ENCODE measurements at regions not wholly inside any gene's neighbourhood (a gene's known extent, or its start where the extent isn't known, plus 50 kb on each side); places are given as distances from the start of the nearest gene placed in this dataset.

DNA sequence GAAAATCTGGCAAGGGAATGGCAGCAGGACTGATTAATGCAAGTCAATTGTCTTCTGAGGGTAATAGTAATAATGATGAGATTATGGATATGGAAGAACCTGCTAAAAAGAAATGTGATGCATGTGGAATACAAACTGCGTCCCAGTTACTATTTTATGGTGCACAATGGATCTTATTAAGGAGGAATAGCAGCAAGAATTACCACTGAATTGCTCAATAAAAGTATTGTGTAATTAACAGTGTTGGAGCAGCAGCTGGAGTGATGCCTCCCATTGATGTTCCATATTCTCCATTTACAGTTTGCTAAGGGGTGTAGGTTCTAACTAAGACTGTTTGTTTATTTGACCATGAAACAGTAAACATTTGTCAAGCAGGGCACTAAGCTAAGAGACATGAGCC lies 167.9 kb downstream of the HRH4 start:
- Mint-ChIP-seq H3K27me3 (ENCODE audit: unreplicated experiment) (peaks cover 7% of the 10 kb centered on the region), H3K27ac (ENCODE audit: unreplicated experiment) (no peak overlapping the region), H3K9me3 (ENCODE audit: unreplicated experiment) (no peaks in the 10 kb centered on the region), H3K4me1 (ENCODE audit: unreplicated experiment) (no peaks in the 10 kb centered on the region), H3K4me3 (ENCODE audit: unreplicated experiment) (no peak overlapping the region), H3K36me3 (ENCODE audit: unreplicated experiment) (no peaks in the 10 kb centered on the region)
- DNase-seq (ENCODE audit: extremely low spot score, unreplicated experiment) = no peak
- TF ChIP-seq, protein P1, sequence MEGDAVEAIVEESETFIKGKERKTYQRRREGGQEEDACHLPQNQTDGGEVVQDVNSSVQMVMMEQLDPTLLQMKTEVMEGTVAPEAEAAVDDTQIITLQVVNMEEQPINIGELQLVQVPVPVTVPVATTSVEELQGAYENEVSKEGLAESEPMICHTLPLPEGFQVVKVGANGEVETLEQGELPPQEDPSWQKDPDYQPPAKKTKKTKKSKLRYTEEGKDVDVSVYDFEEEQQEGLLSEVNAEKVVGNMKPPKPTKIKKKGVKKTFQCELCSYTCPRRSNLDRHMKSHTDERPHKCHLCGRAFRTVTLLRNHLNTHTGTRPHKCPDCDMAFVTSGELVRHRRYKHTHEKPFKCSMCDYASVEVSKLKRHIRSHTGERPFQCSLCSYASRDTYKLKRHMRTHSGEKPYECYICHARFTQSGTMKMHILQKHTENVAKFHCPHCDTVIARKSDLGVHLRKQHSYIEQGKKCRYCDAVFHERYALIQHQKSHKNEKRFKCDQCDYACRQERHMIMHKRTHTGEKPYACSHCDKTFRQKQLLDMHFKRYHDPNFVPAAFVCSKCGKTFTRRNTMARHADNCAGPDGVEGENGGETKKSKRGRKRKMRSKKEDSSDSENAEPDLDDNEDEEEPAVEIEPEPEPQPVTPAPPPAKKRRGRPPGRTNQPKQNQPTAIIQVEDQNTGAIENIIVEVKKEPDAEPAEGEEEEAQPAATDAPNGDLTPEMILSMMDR (IDR thresholded peaks at IDR 0.05) = no peak

DNA sequence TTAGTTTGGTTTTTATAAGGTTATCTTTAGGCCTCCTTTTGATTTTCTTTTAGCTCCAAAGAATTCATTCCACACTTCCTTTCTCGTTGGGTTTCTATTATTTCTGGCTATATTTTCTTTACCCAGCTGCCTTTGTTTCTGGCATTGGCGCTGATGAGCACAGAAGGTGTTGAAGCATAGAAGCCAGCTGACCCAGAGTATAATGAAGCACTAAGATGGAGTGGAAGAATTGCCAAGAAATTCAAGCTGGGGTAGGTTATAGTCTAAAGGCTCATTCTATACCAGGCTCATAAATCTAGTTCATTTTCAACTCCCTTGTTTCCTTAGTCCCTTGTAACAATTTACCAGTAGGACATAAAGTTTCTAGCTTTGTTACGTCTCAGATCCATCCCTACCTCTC lies 169.5 kb downstream of the HRH4 start:
- DNase-seq (ENCODE audit: extremely low spot score, unreplicated experiment) = no peak
- H3K4me3 Mint-ChIP-seq (ENCODE audit: unreplicated experiment) = no peak overlapping the region
- H3K4me1 Mint-ChIP-seq (ENCODE audit: unreplicated experiment) = no peaks in the 10 kb centered on the region
- no peak overlapping the region for H3K27ac Mint-ChIP-seq (ENCODE audit: unreplicated experiment)
- H3K27me3 Mint-ChIP-seq (ENCODE audit: unreplicated experiment) = peaks cover 12% of the 10 kb centered on the region
- TF ChIP-seq, protein P1 (IDR thresholded peaks at IDR 0.05) = no peak
- no peaks in the 10 kb centered on the region for H3K9me3 Mint-ChIP-seq (ENCODE audit: unreplicated experiment)
- H3K36me3 Mint-ChIP-seq (ENCODE audit: unreplicated experiment) = no peaks in the 10 kb centered on the region

DNA sequence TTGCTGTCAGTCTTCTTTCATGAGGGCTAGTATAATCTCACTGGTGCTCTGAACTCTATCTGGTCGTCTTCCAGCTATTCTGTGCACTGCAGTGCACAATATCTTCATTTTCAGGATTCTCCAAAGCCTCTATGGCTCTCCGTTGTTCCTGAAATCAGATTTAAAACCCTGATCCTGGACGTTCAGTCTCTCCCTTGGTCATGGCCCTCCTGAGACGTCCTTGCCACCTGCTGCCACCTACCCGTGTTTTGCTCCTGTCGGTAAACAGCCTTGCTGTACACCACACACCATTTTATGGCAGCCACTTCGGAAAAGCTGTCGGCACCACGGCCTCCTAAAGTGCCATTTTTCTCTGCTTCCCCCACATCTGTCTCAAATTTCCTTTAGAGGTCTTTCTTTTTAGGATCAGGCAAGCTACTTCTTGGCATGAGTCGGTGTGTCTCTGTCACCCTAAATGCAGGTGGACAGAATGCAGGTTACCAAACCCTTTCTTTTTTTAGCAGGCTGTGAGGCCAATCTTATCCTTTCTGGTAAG lies 170.0 kb downstream of the HRH4 start:
- peaks cover 12% of the 10 kb centered on the region for H3K27me3 Mint-ChIP-seq (ENCODE audit: unreplicated experiment)
- DNase-seq (ENCODE audit: extremely low spot score, unreplicated experiment) = no peak
- H3K27ac Mint-ChIP-seq (ENCODE audit: unreplicated experiment) = no peak overlapping the region
- no peaks in the 10 kb centered on the region for H3K9me3 Mint-ChIP-seq (ENCODE audit: unreplicated experiment)
- H3K4me1 Mint-ChIP-seq (ENCODE audit: unreplicated experiment) = no peaks in the 10 kb centered on the region
- no peaks in the 10 kb centered on the region for H3K36me3 Mint-ChIP-seq (ENCODE audit: unreplicated experiment)
- TF ChIP-seq, protein P1 (IDR thresholded peaks at IDR 0.05) = no peak
- no peak overlapping the region for H3K4me3 Mint-ChIP-seq (ENCODE audit: unreplicated experiment)

DNA sequence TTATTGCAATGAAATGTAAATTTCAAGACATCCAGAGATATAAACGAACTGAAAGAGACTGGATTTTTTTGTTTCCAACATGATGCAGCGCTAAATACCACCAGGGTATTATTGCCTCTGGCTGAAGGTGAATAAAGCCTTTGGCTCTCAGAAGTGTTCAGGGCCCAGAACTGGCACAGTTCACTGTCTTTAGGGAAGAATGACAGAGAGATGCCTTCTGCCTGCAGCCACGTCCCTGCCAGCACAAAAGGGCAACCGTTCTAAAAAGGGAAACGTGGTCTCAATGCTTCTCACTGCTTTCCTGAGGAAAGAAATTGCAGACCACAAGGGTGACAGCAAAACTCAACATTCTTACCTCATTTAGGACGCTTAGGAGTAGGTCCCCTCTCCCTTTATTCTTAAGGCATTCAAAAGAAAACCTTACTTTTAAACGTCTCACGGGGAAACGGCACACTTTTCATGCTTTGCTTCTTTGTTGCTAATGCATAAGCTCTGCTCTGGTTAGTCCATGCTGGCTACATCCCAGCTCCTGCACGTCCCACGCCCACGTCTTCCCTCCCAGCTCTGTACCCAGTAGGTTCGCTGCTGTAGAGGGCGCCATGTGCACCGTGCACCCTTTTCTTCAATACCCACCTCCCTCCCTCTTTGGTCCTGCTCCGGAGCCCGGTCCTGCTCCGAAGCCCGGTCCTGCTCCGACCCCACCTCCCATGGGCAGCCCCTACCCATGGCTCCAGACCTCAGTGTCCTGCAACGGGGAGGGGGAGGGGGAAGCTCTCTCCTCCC lies 171.0 kb downstream of the HRH4 start:
- Mint-ChIP-seq H3K36me3 (ENCODE audit: unreplicated experiment) (no peaks in the 10 kb centered on the region), H3K9me3 (ENCODE audit: unreplicated experiment) (no peaks in the 10 kb centered on the region), H3K27ac (ENCODE audit: unreplicated experiment) (no peak overlapping the region), H3K4me1 (ENCODE audit: unreplicated experiment) (no peaks in the 10 kb centered on the region), H3K27me3 (ENCODE audit: unreplicated experiment) (peaks cover 12% of the 10 kb centered on the region), H3K4me3 (ENCODE audit: unreplicated experiment) (no peak overlapping the region)
- TF ChIP-seq, protein P1 (IDR thresholded peaks at IDR 0.05) = no peak
- DNase-seq (ENCODE audit: extremely low spot score, unreplicated experiment) = no peak

DNA sequence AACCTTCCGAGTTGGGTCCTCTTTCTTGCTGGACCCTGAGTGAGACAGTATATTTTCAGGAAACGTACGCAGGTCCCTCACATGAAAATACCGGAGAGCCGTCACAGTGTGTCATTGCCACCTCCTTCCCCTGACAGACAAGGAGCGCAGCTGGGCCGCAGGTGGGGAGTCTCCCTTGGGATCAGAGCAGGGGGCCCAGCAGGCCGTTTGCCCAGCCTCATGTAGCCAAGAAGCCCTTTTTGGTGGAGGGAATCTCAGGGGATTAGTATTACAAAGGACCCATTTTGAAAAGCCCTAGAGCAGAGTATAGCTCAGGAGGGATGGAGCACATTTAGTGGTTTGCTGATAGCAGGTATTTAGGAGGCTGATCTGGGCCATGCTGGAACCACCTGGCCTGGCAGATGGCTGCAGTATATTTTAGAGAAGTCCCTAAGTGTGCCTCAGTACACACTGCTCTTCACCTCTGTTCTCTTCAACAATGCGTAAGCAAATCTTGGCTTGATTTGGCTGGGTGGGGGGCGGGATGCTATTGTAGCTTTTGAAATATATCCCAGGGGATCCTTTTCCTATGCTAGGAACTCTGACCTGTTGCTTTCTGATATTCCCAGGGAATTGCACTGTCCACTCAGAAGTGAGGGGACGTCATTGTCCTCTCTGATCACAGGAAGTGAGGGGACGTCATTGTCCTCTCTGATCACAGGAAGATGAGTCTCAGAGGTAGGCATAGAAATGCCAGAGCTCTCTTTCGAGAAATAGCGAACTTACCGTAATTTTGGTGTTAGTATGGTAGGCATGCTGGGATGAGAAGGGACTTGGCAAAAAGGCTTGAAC lies 171.9 kb downstream of the HRH4 start:
- TF ChIP-seq, protein P1 (IDR thresholded peaks at IDR 0.05) = no peak
- H3K9me3 Mint-ChIP-seq (ENCODE audit: unreplicated experiment) = no peaks in the 10 kb centered on the region
- peaks cover 16% of the 10 kb centered on the region for H3K27me3 Mint-ChIP-seq (ENCODE audit: unreplicated experiment)
- no peak for DNase-seq (ENCODE audit: extremely low spot score, unreplicated experiment)
- H3K36me3 Mint-ChIP-seq (ENCODE audit: unreplicated experiment) = no peaks in the 10 kb centered on the region
- H3K27ac Mint-ChIP-seq (ENCODE audit: unreplicated experiment) = no peak overlapping the region
- no peaks in the 10 kb centered on the region for H3K4me1 Mint-ChIP-seq (ENCODE audit: unreplicated experiment)
- H3K4me3 Mint-ChIP-seq (ENCODE audit: unreplicated experiment) = no peak overlapping the region

All from osteocyte (in vitro differentiated cells).